CD8-positive, alpha-beta memory T cell (primary cell): ENCODE measurements at regions not wholly inside any gene's neighbourhood (a gene's known extent, or its start where the extent isn't known, plus 50 kb on each side); places are given as distances from the start of the nearest gene placed in this dataset.
A peak's percentile ranks its signal among the peaks of the same experiment; 100 is the strongest.
"Not testable (repeated sequence)": the region's sequence is repeated elsewhere in the genome, so short reads cannot be mapped to it uniquely, and the experiment has no call there.

Experiments used
- CTCF ChIA-PET: fragments of 350-600 bp; sonication (Branson Sonifier 250); formaldehyde crosslinking; loops from one replicate; lab custom pipeline; 2021; ENCODE audit warnings: antibody characterized with exemption; lab: Charles Lee
- POLR2A ChIA-PET: fragments of 350-600 bp; sonication (Branson Sonifier 250); formaldehyde crosslinking; loops from one replicate; lab custom pipeline; 2021; ENCODE audit warnings: antibody characterized with exemption; lab: Charles Lee
- DNase-seq, 5 donors: peaks; one replicate each; pipeline versions ENCODE4 v3.0.0 to v3.0.0-alpha.2; 2020 to 2022; ENCODE audit warnings: mixed read lengths in 1 of 5
- H3K27ac ChIP-seq: one replicate; pipeline ENCODE4 v1.7.0; 2013; ENCODE audit warnings: low read depth, mild to moderate bottlenecking, low read length, moderate library complexity
- H3K27me3 ChIP-seq: 2 replicates; pipeline ENCODE4 v1.7.0; 2013; ENCODE audit warnings: low read length, mild to moderate bottlenecking; ENCODE audit not compliant: insufficient read depth, poor library complexity, severe bottlenecking
- H3K36me3 ChIP-seq: 2 replicates; pipeline ENCODE4 v1.7.0; 2013; ENCODE audit warnings: mild to moderate bottlenecking, low read length, moderate library complexity; ENCODE audit not compliant: insufficient read depth
- H3K4me1 ChIP-seq: 2 replicates; pipeline ENCODE4 v1.7.0; 2013; ENCODE audit warnings: mild to moderate bottlenecking, low read length, moderate library complexity; ENCODE audit not compliant: insufficient read depth
- H3K4me3 ChIP-seq: 2 replicates; pipeline ENCODE4 v1.7.0; 2013; ENCODE audit warnings: mild to moderate bottlenecking, low read length
- H3K9me3 ChIP-seq: 2 replicates; pipeline ENCODE4 v1.7.0; 2013; ENCODE audit warnings: mild to moderate bottlenecking, low read length
- H3K27ac Mint-ChIP-seq, 8 donors: one replicate each; pipeline ENCODE4 v1.8.0; 2020 to 2021; ENCODE audit warnings: mixed read lengths in 8 of 8, mild to moderate bottlenecking in 6 of 8, inconsistent platforms in 3 of 8, moderate library complexity in 3 of 8
- H3K27me3 Mint-ChIP-seq, 2 donors: one replicate each; pipeline ENCODE4 v1.8.0; 2020 to 2021; ENCODE audit warnings: mixed read lengths in 2 of 2, mild to moderate bottlenecking in 1 of 2, moderate library complexity in 1 of 2
- H3K36me3 Mint-ChIP-seq, 3 donors: one replicate each; pipeline ENCODE4 v1.8.0; 2020 to 2021; ENCODE audit warnings: mixed read lengths in 3 of 3, inconsistent platforms in 1 of 3, mild to moderate bottlenecking in 1 of 3
- H3K4me1 Mint-ChIP-seq, 3 donors: one replicate each; pipeline ENCODE4 v1.8.0; 2020 to 2021; ENCODE audit warnings: mixed read lengths in 3 of 3, inconsistent platforms in 1 of 3, mild to moderate bottlenecking in 1 of 3
- H3K4me3 Mint-ChIP-seq, 7 donors: one replicate each; pipeline ENCODE4 v1.8.0; 2020 to 2021; ENCODE audit warnings: mixed read lengths in 7 of 7, mild to moderate bottlenecking in 6 of 7, moderate library complexity in 4 of 7, inconsistent platforms in 2 of 7
- H3K9me3 Mint-ChIP-seq, 5 donors: one replicate each; pipeline ENCODE4 v1.8.0; 2020 to 2022; ENCODE audit warnings: mixed read lengths in 5 of 5, mild to moderate bottlenecking in 3 of 5, moderate library complexity in 2 of 5, inconsistent platforms in 1 of 5

DNA sequence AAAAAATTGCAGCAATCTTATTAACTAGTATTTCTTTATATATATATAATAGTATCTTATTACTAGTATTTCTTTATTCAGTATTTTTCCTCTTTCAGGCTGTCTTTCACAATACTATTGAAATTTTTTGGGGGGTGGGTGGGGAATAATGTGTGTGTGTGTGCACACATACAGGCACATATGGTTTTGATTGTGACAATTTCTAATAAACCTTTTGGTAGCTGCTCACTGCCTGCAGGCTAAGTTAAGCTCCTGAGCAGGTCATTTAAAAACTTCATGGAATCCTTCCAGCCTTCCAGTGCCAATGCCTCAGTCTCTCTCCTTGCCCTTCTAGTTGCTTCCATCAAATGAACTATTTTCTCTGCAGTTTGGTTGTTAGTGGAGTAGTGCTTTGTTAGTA, 490.1 kb downstream of the PCNX1 start:
- H3K9me3 Mint-ChIP-seq: no peaks in the 10 kb centered on the region
- H3K4me3 Mint-ChIP-seq: no peak overlapping the region
- peaks cover 28% of the 10 kb centered on the region for H3K4me1 ChIP-seq
- peak overlapping the region in 2 of 8 donors; percentile 7 to 39 for H3K27ac Mint-ChIP-seq
- H3K9me3 ChIP-seq: no peaks in the 10 kb centered on the region
- no peaks in the 10 kb centered on the region for H3K27me3 ChIP-seq
- ChIA-PET POLR2A (no interaction called here), CTCF (no interaction called here)
- H3K36me3 Mint-ChIP-seq: no peaks in the 10 kb centered on the region
- H3K27me3 Mint-ChIP-seq: no peaks in the 10 kb centered on the region
- H3K4me3 ChIP-seq: no peak overlapping the region
- no peak for DNase-seq
- no peak overlapping the region for H3K27ac ChIP-seq
- H3K36me3 ChIP-seq: no peaks in the 10 kb centered on the region
- peaks cover 37 to 58% (median 52%) of the 10 kb centered on the region in 3 donors for H3K4me1 Mint-ChIP-seq

- Histone ChIP-seq H3K9me3 (no peaks in the 10 kb centered on the region), H3K27me3 (no peaks in the 10 kb centered on the region), H3K4me3 (no peak overlapping the region), H3K36me3 (no peaks in the 10 kb centered on the region), H3K27ac (no peak overlapping the region), H3K4me1 (peaks cover 28% of the 10 kb centered on the region)
- Mint-ChIP-seq H3K36me3 (no peaks in the 10 kb centered on the region), H3K27ac (peak overlapping the region in 7 of 8 donors; percentile 18 to 77 (median 54)), H3K9me3 (no peaks in the 10 kb centered on the region), H3K4me3 (no peak overlapping the region), H3K27me3 (no peaks in the 10 kb centered on the region), H3K4me1 (peaks cover 38 to 58% (median 52%) of the 10 kb centered on the region in 3 donors)
- CTCF ChIA-PET: no interaction called here
- peak in 1 of 5 donors; percentile 6 for DNase-seq
- POLR2A ChIA-PET: no interaction called here
Measured at GRCh38 chr14:71398450-71398849, 491.2 kb downstream of the PCNX1 start.

DNA sequence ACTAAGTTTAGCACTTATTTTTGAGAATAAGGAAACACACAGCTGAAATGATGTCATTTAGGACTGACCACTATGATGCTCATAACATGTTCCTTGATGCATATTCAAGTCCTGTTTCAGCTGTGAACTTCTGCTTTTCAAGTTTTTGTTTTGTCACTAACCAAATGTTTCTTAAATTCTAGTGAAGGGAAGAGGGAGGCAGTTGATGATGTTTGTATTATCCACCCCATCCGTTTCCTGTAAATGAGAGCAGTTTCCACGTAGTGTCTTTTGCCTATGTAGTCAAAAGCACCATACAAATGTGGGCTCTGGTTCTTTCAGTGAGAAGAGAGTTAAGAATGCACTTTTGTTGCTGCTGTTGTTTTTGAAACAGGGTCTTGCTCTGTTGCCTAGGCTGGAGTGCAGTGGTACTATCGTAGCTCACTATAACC, 491.8 kb downstream of the PCNX1 start:
- Mint-ChIP-seq H3K4me3 (peak overlapping the region in 1 of 7 donors; percentile 10), H3K27me3 (no peaks in the 10 kb centered on the region), H3K9me3 (no peaks in the 10 kb centered on the region), H3K36me3 (no peaks in the 10 kb centered on the region), H3K27ac (peak overlapping the region; percentile 2 to 77 (median 58)), H3K4me1 (peaks cover 38 to 58% (median 52%) of the 10 kb centered on the region in 3 donors)
- DNase-seq: peak in 2 of 5 donors; percentile 41 to 63
- H3K9me3 ChIP-seq: no peaks in the 10 kb centered on the region
- no peak overlapping the region for H3K27ac ChIP-seq
- POLR2A ChIA-PET: no interaction called here
- H3K4me1 ChIP-seq: peaks cover 28% of the 10 kb centered on the region
- H3K4me3 ChIP-seq: no peak overlapping the region
- H3K27me3 ChIP-seq: no peaks in the 10 kb centered on the region
- no peaks in the 10 kb centered on the region for H3K36me3 ChIP-seq
- CTCF ChIA-PET: no interaction called here

- no peaks in the 10 kb centered on the region for H3K9me3 ChIP-seq
- H3K4me3 ChIP-seq: no peak overlapping the region
- peak overlapping the region in 5 of 8 donors; percentile 8 to 58 (median 24) for H3K27ac Mint-ChIP-seq
- peaks cover 31 to 42% (median 41%) of the 10 kb centered on the region in 3 donors for H3K4me1 Mint-ChIP-seq
- DNase-seq: peak in 1 of 5 donors; percentile 9
- H3K36me3 Mint-ChIP-seq: peaks cover 0 to 3% (median 0%) of the 10 kb centered on the region in 3 donors
- H3K4me3 Mint-ChIP-seq: no peak overlapping the region
- peaks cover 28% of the 10 kb centered on the region for H3K4me1 ChIP-seq
- H3K27me3 ChIP-seq: no peaks in the 10 kb centered on the region
- POLR2A ChIA-PET: no interaction called here
- no peak overlapping the region for H3K27ac ChIP-seq
- H3K9me3 Mint-ChIP-seq: no peaks in the 10 kb centered on the region
- CTCF ChIA-PET: no interaction called here
- H3K36me3 ChIP-seq: no peaks in the 10 kb centered on the region
- H3K27me3 Mint-ChIP-seq: no peaks in the 10 kb centered on the region
Measured at GRCh38 chr14:71400871-71401321, 493.6 kb downstream of the PCNX1 start.

GRCh38 chr14:71402415-71402814, 495.2 kb downstream of the PCNX1 start:
- H3K27ac ChIP-seq, H3K4me3 ChIP-seq, H3K9me3 Mint-ChIP-seq, DNase-seq, H3K27me3 ChIP-seq, POLR2A ChIA-PET, H3K9me3 ChIP-seq, H3K36me3 ChIP-seq, H3K27ac Mint-ChIP-seq, H3K4me3 Mint-ChIP-seq, CTCF ChIA-PET, H3K27me3 Mint-ChIP-seq, H3K36me3 Mint-ChIP-seq: not testable (repeated sequence)
- peaks cover 25 to 36% (median 32%) of the 10 kb centered on the region in 3 donors for H3K4me1 Mint-ChIP-seq
- H3K4me1 ChIP-seq: peaks cover 28% of the 10 kb centered on the region

DNA sequence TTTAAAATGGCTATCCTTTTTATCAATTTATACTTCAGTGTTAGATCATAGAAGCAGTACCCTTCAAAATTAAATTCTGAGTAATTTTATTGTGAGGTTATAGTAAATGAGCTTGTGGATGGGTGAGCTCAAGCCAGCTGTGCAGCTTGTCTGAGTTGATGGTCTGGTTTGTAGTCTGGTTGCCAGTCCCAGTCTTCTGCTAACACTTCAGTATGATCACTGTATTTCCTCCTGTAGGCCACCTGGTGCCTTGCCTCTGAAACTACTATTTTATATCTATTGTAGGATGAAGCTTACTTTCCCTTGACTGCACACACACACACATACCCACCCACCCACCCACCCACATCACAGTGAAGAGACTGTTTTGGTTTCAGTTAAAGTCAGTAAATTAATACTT, 496.4 kb downstream of the PCNX1 start:
- H3K9me3 Mint-ChIP-seq: no peaks in the 10 kb centered on the region
- Histone ChIP-seq H3K36me3 (no peaks in the 10 kb centered on the region), H3K4me1 (peaks cover 22% of the 10 kb centered on the region), H3K4me3 (no peak overlapping the region), H3K27me3 (no peaks in the 10 kb centered on the region), H3K9me3 (no peaks in the 10 kb centered on the region), H3K27ac (no peak overlapping the region)
- no peak overlapping the region for H3K4me3 Mint-ChIP-seq
- H3K36me3 Mint-ChIP-seq: peaks cover 0 to 3% (median 0%) of the 10 kb centered on the region in 3 donors
- CTCF ChIA-PET: interaction anchor here (0.8 to 1.8 kb wide), 2 partner anchors 261 to 265 kb away, joined by 3 to 4 read pairs; no protein-coding TSS in a partner anchor
- POLR2A ChIA-PET: interaction anchor here (0.7 to 1.0 kb wide), 2 partner anchors 204 to 261 kb away, joined by 4 to 11 read pairs; no protein-coding TSS in a partner anchor
- peaks cover 20 to 35% (median 31%) of the 10 kb centered on the region in 3 donors for H3K4me1 Mint-ChIP-seq
- peak in 3 of 5 donors; percentile 1 to 28 (median 20) for DNase-seq
- peak overlapping the region in 1 of 8 donors; percentile 52 for H3K27ac Mint-ChIP-seq
- H3K27me3 Mint-ChIP-seq: no peaks in the 10 kb centered on the region

DNA sequence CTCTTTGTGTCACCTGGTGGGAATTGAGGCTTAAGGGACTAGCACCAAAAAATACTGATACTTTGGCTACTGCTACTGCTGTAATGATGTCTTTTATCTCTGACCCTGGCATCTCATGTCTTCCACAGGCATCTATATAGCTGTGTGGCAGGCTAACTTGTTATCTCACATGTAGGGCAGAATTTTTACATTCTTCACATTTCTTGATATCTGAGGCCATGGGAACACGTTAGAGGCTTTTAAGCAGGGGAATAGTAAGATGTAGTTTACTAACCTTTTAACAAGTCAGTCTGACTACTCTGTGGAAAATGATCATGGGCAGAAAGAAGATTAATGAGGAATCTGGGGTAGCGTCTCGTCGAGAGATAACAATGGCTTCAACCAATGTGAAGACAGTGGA, 498.4 kb downstream of the PCNX1 start:
- Histone ChIP-seq H3K4me1 (peaks cover 8% of the 10 kb centered on the region), H3K27ac (no peak overlapping the region), H3K36me3 (no peaks in the 10 kb centered on the region), H3K9me3 (no peaks in the 10 kb centered on the region), H3K4me3 (no peak overlapping the region), H3K27me3 (no peaks in the 10 kb centered on the region)
- no peak overlapping the region for H3K4me3 Mint-ChIP-seq
- peaks cover 0 to 3% (median 0%) of the 10 kb centered on the region in 3 donors for H3K36me3 Mint-ChIP-seq
- peaks cover 18 to 34% (median 31%) of the 10 kb centered on the region in 3 donors for H3K4me1 Mint-ChIP-seq
- no peak for DNase-seq
- no peak overlapping the region for H3K27ac Mint-ChIP-seq
- no peaks in the 10 kb centered on the region for H3K27me3 Mint-ChIP-seq
- CTCF ChIA-PET: no interaction called here
- POLR2A ChIA-PET: no interaction called here
- no peaks in the 10 kb centered on the region for H3K9me3 Mint-ChIP-seq

DNA sequence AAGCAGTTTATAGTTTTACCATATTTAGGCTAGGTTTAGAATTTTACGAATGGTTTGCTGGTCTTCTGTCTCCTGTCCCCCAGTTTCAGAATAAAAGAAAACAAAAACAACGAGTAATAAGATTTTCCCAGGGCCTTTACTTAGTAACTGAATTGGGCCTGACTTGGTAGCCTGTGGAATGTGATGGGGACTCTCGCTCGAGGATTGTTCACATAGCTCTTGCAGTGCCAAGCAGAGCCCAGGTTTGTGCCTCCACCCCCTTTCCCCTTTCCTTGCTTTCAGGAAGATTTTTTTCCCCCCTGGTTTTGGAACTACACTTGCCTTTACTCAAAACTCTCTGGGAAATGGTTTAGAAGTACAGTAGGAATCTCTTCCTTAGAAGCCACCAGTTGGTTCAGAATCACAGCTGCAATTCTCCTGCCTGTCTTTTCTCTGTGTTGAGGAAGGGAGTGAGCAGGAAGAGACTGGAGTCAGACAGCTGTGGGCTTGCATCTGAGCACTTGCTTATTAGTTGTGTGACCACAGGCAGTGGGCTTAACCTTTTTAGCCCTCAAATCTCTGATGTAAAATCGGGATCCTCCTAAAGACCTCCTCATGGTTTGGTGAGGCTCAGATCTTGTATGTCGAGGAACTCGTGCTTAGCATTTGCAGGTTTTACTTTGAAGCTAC, 501.2 kb downstream of the PCNX1 start:
- H3K27me3 Mint-ChIP-seq: no peaks in the 10 kb centered on the region
- H3K9me3 ChIP-seq: no peaks in the 10 kb centered on the region
- H3K27me3 ChIP-seq: no peaks in the 10 kb centered on the region
- H3K4me3 Mint-ChIP-seq: no peak overlapping the region
- no peak overlapping the region for H3K27ac ChIP-seq
- POLR2A ChIA-PET: no interaction called here
- no peaks in the 10 kb centered on the region for H3K9me3 Mint-ChIP-seq
- CTCF ChIA-PET: no interaction called here
- H3K4me1 Mint-ChIP-seq: peaks cover 31 to 46% (median 45%) of the 10 kb centered on the region in 3 donors
- no peak overlapping the region for H3K4me3 ChIP-seq
- no peak overlapping the region for H3K27ac Mint-ChIP-seq
- no peaks in the 10 kb centered on the region for H3K36me3 ChIP-seq
- no peaks in the 10 kb centered on the region for H3K4me1 ChIP-seq
- peaks cover 0 to 3% (median 1%) of the 10 kb centered on the region in 3 donors for H3K36me3 Mint-ChIP-seq
- DNase-seq: no peak
